GM21515 (cell line): ENCODE measurements at regions not wholly inside any gene's neighbourhood (a gene's known extent, or its start where the extent isn't known, plus 50 kb on each side); places are given as distances from the start of the nearest gene placed in this dataset.
"Not testable (repeated sequence)": the region's sequence is repeated elsewhere in the genome, so short reads cannot be mapped to it uniquely, and the experiment has no call there.

Experiments
- ATAC-seq: cut with Tn5 transposase; IDR thresholded peaks from one replicate; pipeline ENCODE4 v1.9.1; 2021; ENCODE audit not compliant: unreplicated experiment

DNA sequence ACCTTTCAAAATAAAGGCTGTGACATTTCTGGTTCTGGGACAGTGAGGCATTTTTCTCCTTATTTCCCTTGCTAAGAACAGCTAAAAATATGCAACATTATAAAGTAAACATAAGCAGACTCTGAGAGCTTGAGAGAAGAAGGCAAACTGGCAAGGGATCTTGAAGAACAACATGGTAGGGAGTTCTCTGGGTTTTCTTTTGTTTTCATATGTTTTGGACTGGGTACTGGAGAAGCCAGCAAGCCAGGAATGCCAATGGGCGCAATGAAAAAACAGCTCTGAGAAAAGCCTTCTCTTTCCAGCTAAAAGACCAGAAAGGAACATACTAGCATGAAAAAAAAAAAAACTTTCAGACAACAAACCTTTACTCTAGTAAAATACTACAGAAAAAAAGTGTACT is 351.4 kb upstream of the HS6ST1 start:
- ATAC-seq, result no peak

- not testable (repeated sequence) for ATAC-seq
Measured at GRCh38 chr2:128671981-128672757, 353.5 kb upstream of the HS6ST1 start.

- not testable (repeated sequence) for ATAC-seq
Measured at GRCh38 chr2:128679680-128680079, 361.0 kb upstream of the HS6ST1 start.

GRCh38 chr2:128681507-128681906 is 362.8 kb upstream of the HS6ST1 start:
- no peak for ATAC-seq

DNA sequence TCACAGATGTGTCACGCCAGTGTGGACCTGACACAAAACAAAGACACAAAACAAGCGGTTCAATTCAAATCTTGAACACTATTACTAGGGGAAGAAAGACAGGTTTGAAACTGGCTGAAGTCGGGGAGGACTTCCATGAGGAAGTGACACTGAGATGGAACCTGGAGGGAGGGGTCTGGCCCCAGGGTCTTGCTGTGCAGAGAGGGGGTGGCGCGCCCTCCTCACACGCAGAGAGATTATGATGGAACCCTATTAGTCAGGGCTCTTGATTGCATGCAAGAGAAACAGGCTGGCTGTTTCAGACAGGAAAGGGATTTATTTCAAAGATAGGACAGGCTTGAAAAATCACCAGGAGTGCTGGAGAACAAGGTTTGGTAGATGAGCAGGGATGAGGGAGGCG is 363.6 kb upstream of the HS6ST1 start:
- no peak for ATAC-seq

DNA sequence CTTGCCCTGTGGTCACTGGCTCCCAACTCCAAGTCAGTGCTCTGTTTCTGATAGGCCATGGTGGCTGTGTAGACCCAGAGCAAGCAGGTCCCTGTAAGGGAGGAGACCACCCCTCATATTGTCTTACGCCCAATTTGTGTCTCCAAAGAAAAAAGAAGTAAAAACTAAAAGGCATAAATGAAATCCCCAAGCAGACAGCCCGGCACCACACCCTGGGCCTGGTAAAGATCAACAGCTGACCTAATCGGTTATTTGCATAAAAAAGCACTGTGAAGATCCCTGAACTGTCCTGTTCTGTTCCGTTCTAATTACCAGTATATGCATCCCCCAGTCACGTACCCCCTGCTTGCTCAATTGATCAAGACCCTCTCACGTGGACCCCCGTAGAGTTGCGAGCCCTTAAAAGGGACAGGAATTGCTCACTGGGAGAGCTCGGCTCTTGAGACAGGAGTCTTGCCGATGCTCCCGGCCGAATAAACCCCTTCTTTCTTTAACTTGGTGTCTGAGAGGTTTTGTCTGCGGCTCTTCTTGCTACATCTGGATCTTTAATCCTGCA is 364.1 kb upstream of the HS6ST1 start:
- no peak for ATAC-seq

DNA sequence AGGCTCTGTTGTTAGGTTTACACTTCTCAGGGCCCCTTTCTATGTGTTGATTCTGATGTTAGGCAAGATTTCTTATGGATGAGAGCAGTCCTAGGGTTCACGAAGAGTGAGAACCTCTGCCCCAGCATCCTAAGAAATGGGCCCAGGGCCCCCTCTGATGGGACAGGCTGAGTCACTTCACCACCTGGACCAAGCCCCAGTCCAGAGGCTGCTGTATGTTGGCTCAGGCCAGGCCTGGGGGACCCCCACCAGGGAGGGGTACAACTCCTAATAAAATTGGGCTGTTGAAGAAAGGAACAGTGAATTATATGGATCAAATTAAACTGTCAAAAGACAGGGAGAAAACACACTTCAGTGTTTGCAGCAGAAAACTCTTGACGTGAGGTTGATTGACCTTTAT is 365.9 kb upstream of the HS6ST1 start:
- no peak for ATAC-seq

DNA sequence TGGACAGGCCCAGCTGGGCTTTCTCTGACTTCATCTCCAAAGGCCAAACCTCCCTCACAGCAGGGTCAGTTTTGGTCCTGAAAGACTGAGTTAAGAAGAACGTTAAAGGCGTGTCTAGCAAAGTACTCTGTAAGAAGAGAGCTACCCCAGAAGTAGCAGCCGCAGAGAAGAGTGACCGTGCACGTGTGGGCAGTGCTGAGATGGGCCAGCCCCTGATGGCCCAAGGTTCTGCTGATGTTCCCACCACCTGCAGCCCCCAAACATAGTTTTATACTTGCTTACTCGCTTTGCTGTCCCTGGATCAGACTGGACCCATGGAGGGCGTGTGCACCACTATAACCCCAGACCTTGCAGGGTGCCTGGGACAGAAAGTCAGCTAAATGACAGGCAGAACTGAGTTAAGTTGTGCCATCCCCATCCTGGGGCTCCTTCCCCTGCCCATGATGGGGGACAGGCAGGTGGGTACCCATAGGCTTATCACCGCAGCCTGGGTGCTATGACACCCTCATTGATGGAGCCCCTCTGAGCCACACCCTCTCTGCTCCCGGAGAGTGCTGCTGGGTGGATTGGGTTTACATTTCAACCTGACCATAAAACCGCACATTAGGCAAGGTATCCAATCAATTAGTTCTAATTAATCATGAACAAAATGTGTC is 367.3 kb upstream of the HS6ST1 start:
- ATAC-seq, result no peak

- ATAC-seq, result no peak
Measured at GRCh38 chr2:128686497-128686859, 367.8 kb upstream of the HS6ST1 start.

DNA sequence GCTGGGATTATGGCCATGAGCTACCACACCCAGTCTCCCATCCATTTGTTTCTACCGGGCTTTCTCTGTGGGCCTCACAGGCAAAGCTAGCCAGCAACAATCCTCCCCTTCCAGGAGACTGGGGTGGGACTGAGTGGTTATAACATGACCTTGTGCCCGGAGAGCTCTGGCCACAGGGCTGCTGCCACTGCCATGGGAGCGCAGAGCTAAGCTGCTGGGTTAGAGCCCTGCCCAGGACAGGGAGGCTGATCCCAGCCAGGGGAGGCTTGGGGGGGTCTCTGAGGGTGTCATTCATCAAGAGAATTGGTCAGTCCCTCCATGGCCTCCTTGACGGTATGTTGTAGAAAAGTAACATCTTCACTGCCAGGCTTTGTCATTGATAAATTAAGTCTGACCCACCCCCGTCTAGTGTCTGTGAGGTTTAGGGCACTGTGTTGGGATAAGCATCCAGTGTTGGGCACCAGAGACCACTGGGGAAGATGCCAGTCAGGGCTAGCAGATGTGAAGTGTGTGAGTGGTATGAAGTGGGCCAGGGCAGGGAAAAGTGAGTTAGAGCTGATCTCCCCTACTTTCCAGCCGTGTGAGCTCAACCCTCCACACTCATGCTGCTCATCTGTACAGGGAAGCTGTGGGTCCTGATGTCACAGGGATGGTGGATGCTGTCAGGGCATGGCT is 368.4 kb upstream of the HS6ST1 start:
- no peak for ATAC-seq

DNA sequence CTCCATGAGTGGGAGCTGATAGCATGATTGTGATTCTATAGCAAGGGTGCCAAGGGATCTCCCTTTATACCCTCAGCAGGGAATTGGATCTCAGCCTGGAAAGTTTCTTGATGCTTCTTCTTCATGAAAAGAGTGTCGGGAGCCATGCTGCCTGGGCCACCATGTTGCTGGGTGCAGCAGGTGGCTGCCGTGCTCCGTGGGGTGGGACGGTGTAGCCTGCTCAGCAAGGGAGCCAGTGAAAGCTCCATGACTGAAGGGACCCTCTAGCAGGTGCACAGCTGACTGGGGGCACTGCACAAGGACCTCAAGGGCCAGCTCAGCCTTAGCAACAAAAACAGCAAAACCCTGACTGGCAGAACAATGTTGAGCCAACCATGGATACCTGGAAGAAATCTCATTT is 368.9 kb upstream of the HS6ST1 start:
- no peak for ATAC-seq

DNA sequence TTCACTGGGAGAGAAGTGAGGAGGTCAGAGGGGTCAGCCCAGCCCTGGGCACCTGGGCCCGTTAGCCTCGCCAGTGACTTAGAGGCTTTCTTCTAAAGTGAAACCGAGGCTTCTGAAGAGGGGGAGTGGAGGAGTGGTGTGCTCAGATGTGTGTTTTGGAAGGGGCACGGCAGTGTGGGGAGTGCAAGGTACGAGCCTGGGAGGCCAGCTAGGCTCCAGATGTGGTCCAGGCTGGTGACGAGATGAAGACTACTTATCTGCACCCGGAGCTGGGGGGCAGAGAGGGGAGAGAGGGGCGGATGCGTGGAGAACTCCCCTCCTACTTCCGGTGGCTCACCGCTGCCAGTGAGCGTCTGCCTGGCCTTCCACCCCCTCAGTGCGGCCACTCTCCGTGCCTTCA is 371.3 kb upstream of the HS6ST1 start:
- no peak for ATAC-seq

DNA sequence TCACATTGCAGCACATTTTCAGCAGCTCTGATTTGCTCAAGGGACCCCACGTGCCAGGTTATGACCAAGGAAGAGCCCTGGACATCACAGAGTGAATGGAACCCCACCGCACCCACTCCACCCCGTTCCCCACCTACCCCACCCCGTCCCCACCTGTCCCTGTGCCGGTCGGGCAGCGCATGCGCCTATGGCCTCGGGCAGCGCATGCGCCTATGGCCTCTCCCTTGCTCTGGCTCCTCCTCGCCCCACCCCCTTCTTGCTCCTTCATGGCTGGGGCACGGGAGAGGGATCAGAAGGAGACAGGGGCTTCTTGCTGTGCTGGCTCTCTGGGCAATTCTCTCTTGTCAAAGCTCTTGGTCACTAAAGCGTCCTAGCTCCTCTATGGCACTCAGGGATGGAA is 371.8 kb upstream of the HS6ST1 start:
- no peak for ATAC-seq

DNA sequence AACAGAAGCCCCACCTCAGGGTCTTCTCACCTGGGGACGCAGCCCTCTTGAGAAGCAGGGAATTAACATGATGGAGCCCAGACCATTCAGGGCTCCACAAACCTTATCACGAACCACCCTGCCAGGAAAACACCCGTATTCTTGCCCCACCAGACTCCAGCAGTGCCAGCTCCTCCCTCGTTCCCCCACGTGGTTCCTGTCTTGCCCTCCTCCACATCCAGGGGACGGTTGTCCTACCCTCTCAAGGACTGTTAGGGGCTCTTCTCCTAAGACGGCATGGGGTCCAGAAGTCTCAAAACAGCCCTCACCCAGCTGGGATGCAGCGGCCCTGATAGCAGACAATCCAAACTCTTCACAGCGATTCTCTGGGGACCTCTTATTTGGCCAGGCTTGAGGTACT is 372.2 kb upstream of the HS6ST1 start:
- ATAC-seq, result no peak

- ATAC-seq, result no peak
Measured at GRCh38 chr2:128691526-128691925, 372.9 kb upstream of the HS6ST1 start.

DNA sequence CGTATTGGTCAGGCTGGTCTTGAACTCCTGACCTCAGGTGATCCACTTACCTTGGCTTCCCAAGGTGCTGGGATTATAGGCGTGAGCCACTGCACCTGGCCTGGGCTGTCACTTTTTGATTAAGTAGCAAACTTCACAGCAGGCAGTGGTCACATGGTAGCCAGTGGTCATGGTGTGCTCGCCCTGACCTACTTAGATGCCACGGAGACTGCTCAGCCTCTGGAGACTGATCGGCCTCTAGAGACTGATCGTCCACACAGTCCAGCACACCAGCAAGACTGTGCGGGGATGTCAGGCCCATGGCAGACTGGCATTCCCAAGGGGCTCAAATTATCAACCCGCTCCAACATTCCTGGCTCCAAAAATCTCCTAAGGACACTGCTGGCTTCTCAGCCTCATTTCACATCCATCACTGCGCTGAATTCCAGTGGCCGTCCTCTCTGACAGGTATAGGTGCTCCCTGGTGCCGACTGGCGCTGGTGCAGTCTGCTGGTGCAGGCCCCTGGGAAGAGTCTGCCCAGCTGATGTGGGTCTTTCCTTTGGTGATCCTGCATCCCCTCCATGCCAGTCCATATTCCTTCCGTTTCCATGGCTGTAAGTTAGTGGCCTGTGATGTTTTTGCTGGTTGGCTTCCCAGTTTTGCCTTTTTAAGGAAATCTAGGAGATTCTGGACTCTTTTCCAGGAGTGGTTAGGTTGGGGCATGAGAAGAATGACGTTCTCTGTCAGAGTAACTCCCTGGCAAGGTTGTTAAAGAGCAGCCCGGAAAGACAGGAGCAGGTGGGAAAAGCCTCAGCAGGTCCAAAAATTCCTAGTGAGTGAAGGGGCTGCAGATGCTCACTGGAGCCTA is 374.5 kb upstream of the HS6ST1 start:
- no peak for ATAC-seq

- no peak for ATAC-seq
Measured at GRCh38 chr2:128693743-128694029, 375.0 kb upstream of the HS6ST1 start.

DNA sequence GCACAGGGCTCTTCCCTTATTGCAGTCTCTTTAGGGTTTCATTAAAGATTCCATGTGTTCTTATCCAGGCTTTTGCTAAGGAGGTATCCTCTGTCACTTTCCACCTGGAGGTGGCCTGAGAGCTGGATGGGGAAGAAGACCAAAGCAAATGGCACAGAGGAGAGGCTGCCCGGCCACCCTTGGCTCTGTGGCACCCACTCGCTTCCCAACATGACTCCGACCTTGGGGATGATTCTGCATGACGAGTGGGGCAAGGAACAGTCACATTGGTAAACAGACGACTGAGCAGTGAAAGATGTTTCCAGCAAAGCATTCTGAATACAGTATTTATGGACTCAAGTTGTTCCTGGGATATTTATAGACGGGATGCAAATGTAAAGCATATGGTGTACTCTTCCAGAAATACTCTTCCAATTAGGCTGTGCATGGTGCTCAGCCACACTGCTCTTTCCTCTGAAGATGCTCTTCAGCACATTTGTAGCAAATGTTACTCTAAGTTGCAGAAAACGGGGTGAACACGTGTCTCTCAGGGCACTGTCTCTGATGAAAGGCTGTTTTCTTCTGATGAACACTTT is 377.1 kb upstream of the HS6ST1 start:
- ATAC-seq, result no peak

- no peak for ATAC-seq
Measured at GRCh38 chr2:128696421-128696820, 377.8 kb upstream of the HS6ST1 start.

DNA sequence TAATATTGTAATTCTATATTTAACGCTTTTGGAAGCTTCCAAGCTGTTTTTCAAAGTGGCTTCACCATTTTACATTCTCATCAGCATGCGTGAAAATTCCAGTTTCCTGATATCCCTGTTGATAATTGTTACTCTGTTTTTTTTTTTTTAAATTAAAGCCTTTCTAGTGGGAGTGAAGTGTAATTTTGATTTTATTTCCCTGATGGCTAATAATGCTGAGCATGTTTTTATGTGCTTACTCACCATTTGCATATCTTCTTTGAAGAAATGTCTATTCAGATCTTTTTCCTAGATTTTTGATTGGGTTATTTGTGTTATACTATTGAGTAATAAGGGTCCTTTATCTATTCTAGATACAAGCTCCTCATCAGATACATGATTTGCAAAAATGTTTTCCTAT is 382.8 kb upstream of the HS6ST1 start:
- ATAC-seq, result no peak

DNA sequence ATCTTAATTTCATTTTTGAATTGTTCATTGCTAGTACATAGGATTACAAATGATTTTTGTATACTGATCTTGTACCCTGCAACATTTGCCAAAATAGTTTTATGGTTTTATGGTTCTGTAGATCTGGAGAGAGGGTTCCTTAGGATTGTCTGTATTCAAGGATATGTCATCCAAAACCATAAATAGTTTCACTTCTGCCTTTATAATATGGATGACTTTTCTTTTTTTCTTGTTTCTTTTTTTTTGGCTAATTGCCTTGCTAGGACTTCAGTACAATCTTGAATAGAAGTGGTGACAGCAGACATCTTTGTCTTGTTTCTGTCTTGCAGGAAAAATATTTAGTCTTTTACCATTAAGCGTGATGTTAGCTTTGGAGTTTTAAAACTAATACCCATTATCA is 383.9 kb upstream of the HS6ST1 start:
- ATAC-seq, result no peak
